ENCODE measurements at regions not wholly inside any gene's neighbourhood (a gene's known extent, or its start where the extent isn't known, plus 50 kb on each side); places are given as distances from the start of the nearest gene placed in this dataset.

GRCh38 chr11:96506953-96507354 lies 117.1 kb downstream of the JRKL start:
- H3K27me3 Mint-ChIP-seq (ENCODE audit: insufficient read depth): no peaks in the 10 kb centered on the region
- DNase-seq: no peak
- no peaks in the 10 kb centered on the region for H3K4me1 Mint-ChIP-seq (ENCODE audit: low read depth)
- H3K27ac Mint-ChIP-seq: no peak overlapping the region
- H3K36me3 Mint-ChIP-seq (ENCODE audit: low read depth): no peaks in the 10 kb centered on the region
- TF ChIP-seq, protein P1, sequence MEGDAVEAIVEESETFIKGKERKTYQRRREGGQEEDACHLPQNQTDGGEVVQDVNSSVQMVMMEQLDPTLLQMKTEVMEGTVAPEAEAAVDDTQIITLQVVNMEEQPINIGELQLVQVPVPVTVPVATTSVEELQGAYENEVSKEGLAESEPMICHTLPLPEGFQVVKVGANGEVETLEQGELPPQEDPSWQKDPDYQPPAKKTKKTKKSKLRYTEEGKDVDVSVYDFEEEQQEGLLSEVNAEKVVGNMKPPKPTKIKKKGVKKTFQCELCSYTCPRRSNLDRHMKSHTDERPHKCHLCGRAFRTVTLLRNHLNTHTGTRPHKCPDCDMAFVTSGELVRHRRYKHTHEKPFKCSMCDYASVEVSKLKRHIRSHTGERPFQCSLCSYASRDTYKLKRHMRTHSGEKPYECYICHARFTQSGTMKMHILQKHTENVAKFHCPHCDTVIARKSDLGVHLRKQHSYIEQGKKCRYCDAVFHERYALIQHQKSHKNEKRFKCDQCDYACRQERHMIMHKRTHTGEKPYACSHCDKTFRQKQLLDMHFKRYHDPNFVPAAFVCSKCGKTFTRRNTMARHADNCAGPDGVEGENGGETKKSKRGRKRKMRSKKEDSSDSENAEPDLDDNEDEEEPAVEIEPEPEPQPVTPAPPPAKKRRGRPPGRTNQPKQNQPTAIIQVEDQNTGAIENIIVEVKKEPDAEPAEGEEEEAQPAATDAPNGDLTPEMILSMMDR (IDR thresholded peaks at IDR 0.05): no peak
- H3K9me3 Mint-ChIP-seq: no peaks in the 10 kb centered on the region
- H3K4me3 Mint-ChIP-seq: no peak overlapping the region

- H3K36me3 Mint-ChIP-seq (ENCODE audit: low read depth): no peaks in the 10 kb centered on the region
- TF ChIP-seq, protein P1 (IDR thresholded peaks at IDR 0.05): no peak
- H3K4me1 Mint-ChIP-seq (ENCODE audit: low read depth): no peaks in the 10 kb centered on the region
- DNase-seq: no peak
- no peak overlapping the region for H3K27ac Mint-ChIP-seq
- H3K27me3 Mint-ChIP-seq (ENCODE audit: insufficient read depth): no peaks in the 10 kb centered on the region
- H3K4me3 Mint-ChIP-seq: no peak overlapping the region
- H3K9me3 Mint-ChIP-seq: no peaks in the 10 kb centered on the region
Measured at GRCh38 chr11:96508861-96509260, 119.0 kb downstream of the JRKL start.

DNA sequence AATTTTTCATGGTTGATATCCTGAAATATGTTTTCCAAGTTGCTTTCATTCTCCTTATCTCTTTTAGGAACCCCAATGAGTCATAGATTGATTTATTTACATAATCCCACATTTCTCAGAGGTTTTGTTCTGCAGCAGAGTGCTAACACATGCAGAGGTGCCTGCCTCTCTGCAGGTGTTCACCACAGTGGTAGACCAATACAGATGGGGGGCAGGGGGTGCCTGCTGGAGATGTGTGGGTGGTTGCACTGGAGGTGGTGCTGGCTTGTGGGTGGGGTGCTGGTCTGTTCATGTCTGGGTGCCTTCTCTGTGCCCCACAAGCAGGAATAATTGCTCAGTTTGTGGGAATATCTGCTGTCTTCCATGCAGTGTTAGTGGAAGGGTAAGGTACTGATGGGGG lies 131.1 kb downstream of the JRKL start:
- H3K27me3 Mint-ChIP-seq (ENCODE audit: insufficient read depth): peaks cover 2% of the 10 kb centered on the region; the same call in 1 of the 2 replicates
- no peak overlapping the region for H3K4me3 Mint-ChIP-seq
- DNase-seq: no peak
- no peak overlapping the region for H3K27ac Mint-ChIP-seq
- TF ChIP-seq, protein P1 (IDR thresholded peaks at IDR 0.05): no peak
- H3K9me3 Mint-ChIP-seq: no peaks in the 10 kb centered on the region; the same call in 1 of the 2 replicates
- no peaks in the 10 kb centered on the region for H3K36me3 Mint-ChIP-seq (ENCODE audit: low read depth)
- H3K4me1 Mint-ChIP-seq (ENCODE audit: low read depth): no peaks in the 10 kb centered on the region

- DNase-seq: no peak
- Mint-ChIP-seq H3K4me3 (no peak overlapping the region), H3K27ac (no peak overlapping the region), H3K9me3 (no peaks in the 10 kb centered on the region; the same call in 1 of the 2 replicates), H3K36me3 (ENCODE audit: low read depth) (no peaks in the 10 kb centered on the region), H3K4me1 (ENCODE audit: low read depth) (no peaks in the 10 kb centered on the region), H3K27me3 (ENCODE audit: insufficient read depth) (peaks cover 2% of the 10 kb centered on the region)
- TF ChIP-seq, protein P1 (IDR thresholded peaks at IDR 0.05): no peak
Measured at GRCh38 chr11:96523656-96524055, 133.8 kb downstream of the JRKL start.

DNA sequence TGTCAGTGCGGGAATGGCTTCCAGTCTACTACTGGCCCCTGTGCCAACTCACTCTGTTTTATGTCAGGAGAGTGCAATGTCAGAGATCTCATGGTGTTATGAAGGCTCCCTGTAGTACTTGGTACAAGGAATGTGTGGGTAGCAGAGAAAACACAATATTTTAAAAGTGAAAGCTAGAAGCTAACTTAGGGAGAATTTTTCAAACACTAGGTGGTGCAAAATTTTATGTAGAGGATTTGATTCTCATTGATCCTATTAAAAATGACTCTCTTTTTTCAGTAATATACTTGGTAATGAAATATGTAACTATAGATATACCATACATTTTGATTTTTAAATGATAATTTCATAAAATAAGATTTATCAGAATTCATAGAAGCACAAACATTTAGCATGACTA lies 134.7 kb downstream of the JRKL start:
- Mint-ChIP-seq H3K4me3 (peak overlapping the region; percentile 44), H3K27ac (no peak overlapping the region), H3K4me1 (ENCODE audit: low read depth) (no peaks in the 10 kb centered on the region), H3K27me3 (ENCODE audit: insufficient read depth) (peaks cover 2% of the 10 kb centered on the region), H3K36me3 (ENCODE audit: low read depth) (no peaks in the 10 kb centered on the region), H3K9me3 (no peaks in the 10 kb centered on the region; the same call in none of the 2 replicates)
- no peak for DNase-seq
- TF ChIP-seq, protein P1 (IDR thresholded peaks at IDR 0.05): peak; percentile 46; the same call in 1 of the 2 replicates

GRCh38 chr11:96530473-96530872 lies 140.7 kb downstream of the JRKL start:
- Mint-ChIP-seq H3K9me3 (no peaks in the 10 kb centered on the region; the same call in none of the 2 replicates), H3K27me3 (ENCODE audit: insufficient read depth) (no peaks in the 10 kb centered on the region; the same call in 1 of the 2 replicates), H3K36me3 (ENCODE audit: low read depth) (no peaks in the 10 kb centered on the region), H3K4me3 (no peak overlapping the region), H3K27ac (no peak overlapping the region), H3K4me1 (ENCODE audit: low read depth) (no peaks in the 10 kb centered on the region)
- TF ChIP-seq, protein P1 (IDR thresholded peaks at IDR 0.05): no peak
- DNase-seq: no peak
